Aorta (tissue), 5 donors: ENCODE measurements at regions not wholly inside any gene's neighbourhood (a gene's known extent, or its start where the extent isn't known, plus 50 kb on each side); places are given as distances from the start of the nearest gene placed in this dataset.

Experiments used
- ATAC-seq: fragments of 200-7000 bp; cut with Tn5 transposase; one replicate; pipeline ENCODE4 v1.9.1; 2022; ENCODE audit warnings: moderate library complexity; ENCODE audit not compliant: low FRiP score
- DNase-seq, 2 donors: peaks; one replicate each; pipeline ENCODE4 v3.0.0-alpha.2; 2020
- H3K27ac ChIP-seq, 2 donors: one replicate each; pipeline ENCODE4 v1.5.1; 2013; ENCODE audit warnings: low read length in 2 of 2, mild to moderate bottlenecking in 2 of 2, moderate library complexity in 2 of 2, control low read depth in 1 of 2, inconsistent platforms in 1 of 2, low read depth in 1 of 2
- H3K27me3 ChIP-seq, 2 donors: one replicate each; pipeline ENCODE4 v1.6.1; 2013; ENCODE audit warnings: control low read depth in 1 of 2, low read length in 1 of 2, mild to moderate bottlenecking in 1 of 2, moderate library complexity in 1 of 2; ENCODE audit not compliant: insufficient read depth in 2 of 2, control insufficient read depth in 1 of 2
- H3K36me3 ChIP-seq, 2 donors: one replicate each; pipeline ENCODE4 v1.6.1; 2013; ENCODE audit warnings: control low read depth in 1 of 2, low read length in 1 of 2, mild to moderate bottlenecking in 1 of 2; ENCODE audit not compliant: insufficient read depth in 2 of 2, control insufficient read depth in 1 of 2
- H3K4me1 ChIP-seq, 2 donors: one replicate each; pipeline ENCODE4 v1.6.1; 2013; ENCODE audit warnings: low read length in 2 of 2, control low read depth in 1 of 2, mild to moderate bottlenecking in 1 of 2, moderate library complexity in 1 of 2; ENCODE audit not compliant: insufficient read depth in 2 of 2, control insufficient read depth in 1 of 2
- H3K4me3 ChIP-seq, 2 donors: one replicate each; pipeline ENCODE4 v1.5.1; 2013; ENCODE audit warnings: low read length in 2 of 2, control low read depth in 1 of 2, mild to moderate bottlenecking in 1 of 2
- H3K9me3 ChIP-seq: one replicate; pipeline ENCODE4 v1.6.1; 2013; ENCODE audit warnings: mild to moderate bottlenecking, low read length; ENCODE audit not compliant: control insufficient read depth
- WGBS, 2 donors: extraction: QIAGEN DNeasy Blood & Tissue Kit; methylation state at CpG; one replicate each; pipeline ENCODE4 v1.1.7; 2013; 5-methylcytosine and 5-hydroxymethylcytosine counted together
- intact Hi-C, 2 donors: fragments of 100-400 bp; cut with DNase I; formaldehyde crosslinking; loops; one replicate each; pipeline versions ENCODE4 v1.14.2 to v1.15.0; 2022
- donor health status: healthy with polysubstance abuse.
- donor health status: Bipolar disorder and iron deficiency.
- donor health status: DM: no; HTN: no; CAD: no.
- donor health status: DM: no; HTN: no; CAD: no.
- donor health status: DM: yes; HTN: yes; CAD: no.

DNA sequence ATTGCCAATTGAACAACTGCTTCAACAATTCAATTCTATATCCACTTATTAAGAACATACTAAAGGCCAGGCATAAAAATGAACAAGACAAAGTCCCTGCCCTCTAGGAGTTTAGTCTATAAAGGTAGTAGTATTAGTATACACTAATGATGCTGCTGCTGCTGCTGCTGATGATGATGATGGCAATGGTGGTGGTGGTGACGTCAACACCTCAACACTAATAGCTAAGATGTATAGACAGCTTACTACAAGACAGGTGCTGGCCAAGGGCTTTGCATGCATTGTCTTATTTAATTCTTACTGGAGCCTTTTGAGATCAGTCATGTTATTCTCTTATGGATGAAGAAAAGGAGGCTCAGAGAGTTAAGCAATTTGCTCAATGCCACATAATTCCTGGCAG, 164.4 kb upstream of the ASIC2 start:
- DNase-seq (no peak), ATAC-seq (no peak)
- Histone ChIP-seq H3K9me3 (no peaks in the 10 kb centered on the region), H3K27me3 (no peaks in the 10 kb centered on the region), H3K4me3 (no peak overlapping the region), H3K4me1 (no peaks in the 10 kb centered on the region), H3K36me3 (no peaks in the 10 kb centered on the region), H3K27ac (no peak overlapping the region)
- intact Hi-C loops: no loop called here
- 77 to 85% methylated on average over 1 of the region's 1 CpG for WGBS, 2 donors

DNA sequence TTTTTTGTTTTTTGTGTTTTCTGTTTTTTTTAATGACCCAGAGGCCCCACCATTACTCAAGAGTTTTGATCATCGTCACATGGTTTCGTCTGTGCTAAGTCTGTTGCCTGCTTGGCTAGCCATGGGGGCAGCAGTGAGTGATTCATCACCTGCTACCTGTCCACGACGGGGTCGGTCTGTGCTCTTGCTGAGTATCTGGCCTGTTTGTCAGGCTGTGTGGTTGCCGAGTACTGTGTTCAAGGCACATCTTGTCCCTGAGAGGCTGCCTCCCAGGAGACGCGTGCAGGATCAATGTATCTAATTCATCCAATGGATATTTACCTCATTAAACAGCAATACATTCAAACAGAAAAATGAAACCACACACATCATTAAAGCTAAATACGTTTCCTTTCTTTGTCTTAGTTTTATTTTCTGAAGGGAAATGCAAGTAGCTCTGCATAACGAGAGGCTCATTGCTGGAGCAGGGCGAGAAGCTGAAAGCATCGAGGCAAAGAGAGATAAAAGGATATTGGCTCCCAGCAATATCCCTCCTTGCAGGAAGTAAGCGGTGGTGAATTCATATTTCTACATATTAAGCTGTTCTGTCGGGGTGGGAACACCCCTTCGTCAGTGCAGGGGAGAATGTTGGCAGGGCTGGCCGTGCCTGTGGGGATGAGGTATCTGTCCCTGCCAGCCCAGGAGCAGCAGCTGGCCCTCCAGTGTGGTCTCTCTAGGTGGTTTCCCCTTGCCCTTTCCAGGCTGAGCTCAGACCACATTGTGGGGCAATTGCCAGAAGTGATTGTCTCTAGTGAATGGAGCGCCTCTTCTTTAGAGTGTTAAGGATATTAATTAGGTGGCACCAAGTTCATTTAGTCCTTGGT, 166.2 kb upstream of the ASIC2 start:
- no peaks in the 10 kb centered on the region for H3K36me3 ChIP-seq
- DNase-seq (no peak), ATAC-seq (no peak)
- no peaks in the 10 kb centered on the region for H3K9me3 ChIP-seq
- intact Hi-C loops: no loop called here
- no peak overlapping the region for H3K27ac ChIP-seq
- 69 to 73% methylated on average over 17 of the region's 17 CpGs for WGBS, 2 donors
- H3K4me1 ChIP-seq: no peaks in the 10 kb centered on the region
- no peaks in the 10 kb centered on the region for H3K27me3 ChIP-seq
- no peak overlapping the region for H3K4me3 ChIP-seq

DNA sequence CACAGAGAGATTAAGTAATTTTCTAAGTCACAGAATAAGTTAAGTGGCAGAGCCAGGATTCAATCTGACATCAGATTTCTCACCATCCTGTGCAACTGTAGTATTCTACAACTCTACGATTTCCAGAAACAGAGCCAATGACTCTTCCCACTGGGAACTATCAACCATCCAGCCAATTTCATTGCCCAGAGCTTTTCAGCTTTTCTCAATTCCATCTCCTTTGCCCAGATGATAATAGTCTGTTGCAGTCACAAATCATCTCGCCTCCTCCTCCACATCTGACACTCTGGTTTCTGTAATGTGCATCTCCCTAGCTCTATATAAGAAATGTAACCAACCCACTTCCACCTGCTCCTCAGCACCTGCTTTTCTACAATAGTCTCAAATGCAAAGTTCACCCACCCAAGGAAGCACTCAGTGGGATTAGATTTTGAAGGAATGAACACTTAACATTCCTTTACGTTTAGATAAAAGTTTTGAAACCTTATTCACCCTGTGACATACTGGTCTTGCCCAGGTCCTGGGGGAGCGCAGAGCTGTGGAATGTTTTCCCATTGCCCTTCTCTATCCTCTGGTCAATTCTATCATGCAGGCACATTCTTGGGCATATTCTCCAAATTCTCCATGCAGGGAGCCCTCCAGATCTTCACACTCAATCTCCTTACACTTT, 167.8 kb upstream of the ASIC2 start:
- Histone ChIP-seq H3K36me3 (no peaks in the 10 kb centered on the region), H3K27ac (no peak overlapping the region), H3K4me1 (no peaks in the 10 kb centered on the region), H3K9me3 (no peaks in the 10 kb centered on the region), H3K4me3 (no peak overlapping the region), H3K27me3 (no peaks in the 10 kb centered on the region)
- no peak for ATAC-seq
- intact Hi-C loops: no loop called here
- 37 to 44% methylated on average over 4 of the region's 4 CpGs for WGBS, 2 donors
- no peak for DNase-seq

DNA sequence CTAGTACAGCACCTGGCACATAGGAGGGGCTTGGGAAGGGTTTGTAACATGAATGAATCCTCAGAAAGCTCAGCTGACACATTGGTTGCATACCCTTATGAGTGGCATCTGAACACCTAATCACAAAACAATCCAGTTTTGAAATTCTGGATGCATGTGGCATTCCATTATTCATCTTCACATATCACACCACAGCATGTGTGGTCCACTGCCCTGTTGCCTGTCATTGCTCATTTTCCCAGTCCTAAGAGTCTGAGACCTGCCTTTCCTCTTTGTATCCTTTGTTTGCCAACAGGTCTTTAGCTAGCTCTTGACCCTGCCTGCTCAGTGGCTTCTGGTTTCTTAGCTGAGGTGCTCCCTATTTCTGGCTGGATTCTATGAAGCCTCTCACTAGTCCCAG, 170.8 kb upstream of the ASIC2 start:
- H3K4me3 ChIP-seq: no peak overlapping the region
- DNase-seq (no peak), ATAC-seq (no peak)
- no peaks in the 10 kb centered on the region for H3K4me1 ChIP-seq
- no peaks in the 10 kb centered on the region for H3K36me3 ChIP-seq
- intact Hi-C loops: no loop called here
- no peaks in the 10 kb centered on the region for H3K27me3 ChIP-seq
- H3K27ac ChIP-seq: no peak overlapping the region
- no peaks in the 10 kb centered on the region for H3K9me3 ChIP-seq

DNA sequence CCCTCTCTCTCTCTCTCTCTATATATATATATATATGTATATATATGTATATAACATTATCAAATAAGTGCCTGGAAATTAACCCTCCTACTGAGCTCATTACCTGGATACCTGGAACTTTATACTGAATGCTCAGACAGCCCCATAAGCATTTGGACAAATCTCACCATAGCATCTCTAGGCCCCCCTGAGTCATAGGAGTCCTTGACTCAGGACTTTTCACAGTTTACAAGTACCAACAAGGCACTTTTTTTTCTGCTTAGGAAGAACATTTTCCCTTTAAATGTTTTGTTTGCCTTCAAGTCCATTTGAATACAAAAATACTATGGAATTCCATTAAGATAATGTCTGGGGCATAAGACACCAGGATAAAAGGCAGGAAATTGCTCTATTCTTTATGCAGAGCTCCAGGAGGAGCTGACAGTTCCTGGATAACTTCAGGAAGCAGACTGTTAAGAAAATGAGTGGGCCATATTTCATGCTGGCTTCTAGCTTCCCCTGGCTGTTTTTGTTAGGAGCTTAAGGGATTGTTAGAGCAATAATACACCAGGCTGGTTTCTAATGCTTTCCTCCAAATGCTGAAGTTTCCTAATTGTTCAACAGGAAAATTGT, 171.7 kb upstream of the ASIC2 start:
- Histone ChIP-seq H3K4me1 (no peaks in the 10 kb centered on the region), H3K9me3 (no peaks in the 10 kb centered on the region), H3K36me3 (no peaks in the 10 kb centered on the region), H3K4me3 (no peak overlapping the region), H3K27ac (no peak overlapping the region), H3K27me3 (no peaks in the 10 kb centered on the region)
- intact Hi-C loops: no loop called here
- DNase-seq (no peak), ATAC-seq (no peak)

DNA sequence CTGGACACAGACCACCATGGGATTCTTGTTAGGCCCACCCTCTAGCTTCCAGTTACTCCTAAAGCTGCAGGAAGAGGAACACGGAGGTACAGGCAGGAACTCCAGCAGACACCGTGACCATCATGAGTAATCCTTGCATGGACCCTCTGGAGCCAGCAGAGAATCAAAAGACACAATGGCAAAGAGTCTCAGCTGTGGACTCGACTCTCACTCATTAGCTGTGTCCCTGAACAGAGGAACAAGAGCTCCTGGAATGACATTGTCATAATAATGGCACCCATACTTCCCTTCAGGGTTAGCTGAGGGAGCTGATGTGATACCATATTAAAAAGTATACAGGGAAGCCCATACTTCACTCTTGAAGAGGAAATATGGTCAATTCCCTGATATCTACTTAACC, 176.3 kb upstream of the ASIC2 start:
- no peaks in the 10 kb centered on the region for H3K36me3 ChIP-seq
- ATAC-seq (no peak), DNase-seq (no peak)
- no peaks in the 10 kb centered on the region for H3K27me3 ChIP-seq
- H3K27ac ChIP-seq: no peak overlapping the region
- intact Hi-C loops: no loop called here
- 72 to 87% methylated on average over 3 of the region's 3 CpGs for WGBS, 2 donors
- no peaks in the 10 kb centered on the region for H3K4me1 ChIP-seq
- H3K9me3 ChIP-seq: no peaks in the 10 kb centered on the region
- H3K4me3 ChIP-seq: no peak overlapping the region

DNA sequence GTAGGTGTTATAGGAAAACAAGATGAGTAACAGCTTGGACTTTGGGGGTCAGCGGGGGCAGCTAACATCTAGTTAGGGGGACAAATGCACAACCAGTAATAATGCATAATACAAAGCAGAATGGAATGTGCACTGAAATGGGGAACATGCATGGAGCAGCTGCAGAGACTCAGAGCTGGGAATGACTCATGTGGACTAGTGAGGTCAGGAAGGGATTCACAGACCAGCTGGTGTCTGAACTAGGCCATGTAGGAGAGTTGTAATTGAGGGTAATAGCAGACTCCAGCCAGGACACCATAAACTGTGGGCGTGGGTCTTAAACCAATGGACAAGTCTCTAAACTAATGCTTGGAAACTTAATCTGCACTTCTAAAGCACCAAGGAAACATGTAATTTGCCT, 176.8 kb upstream of the ASIC2 start:
- intact Hi-C loops: no loop called here
- no peak for ATAC-seq
- Histone ChIP-seq H3K36me3 (no peaks in the 10 kb centered on the region), H3K9me3 (no peaks in the 10 kb centered on the region), H3K4me1 (no peaks in the 10 kb centered on the region), H3K27me3 (no peaks in the 10 kb centered on the region), H3K27ac (no peak overlapping the region), H3K4me3 (no peak overlapping the region)
- WGBS, 2 donors: 60 to 74% methylated on average over 2 of the region's 2 CpGs
- DNase-seq: no peak

DNA sequence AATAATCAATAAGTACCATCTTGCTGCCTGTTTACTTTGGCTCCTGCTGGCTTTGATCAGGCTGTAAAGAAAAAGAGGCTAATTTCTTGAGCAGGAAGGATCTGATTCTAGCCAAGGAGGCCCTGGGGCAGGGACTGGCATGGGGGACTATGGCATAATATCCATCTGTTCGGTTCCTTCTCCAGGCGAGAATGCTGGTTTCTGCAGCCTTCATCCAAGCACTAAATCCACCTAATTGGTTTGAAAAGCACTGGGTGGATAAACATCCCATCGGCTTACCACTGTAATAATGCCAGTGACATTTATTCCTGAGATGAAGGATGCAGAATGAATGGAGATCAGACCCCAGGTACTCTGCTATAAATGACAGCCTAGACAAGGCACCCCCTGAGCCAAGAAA, 180.0 kb upstream of the ASIC2 start:
- DNase-seq: no peak
- H3K4me1 ChIP-seq: no peaks in the 10 kb centered on the region
- no peaks in the 10 kb centered on the region for H3K9me3 ChIP-seq
- H3K27ac ChIP-seq: no peak overlapping the region
- intact Hi-C loops: no loop called here
- 70 to 71% methylated on average over 3 of the region's 3 CpGs for WGBS, 2 donors
- no peak for ATAC-seq
- H3K36me3 ChIP-seq: no peaks in the 10 kb centered on the region
- no peaks in the 10 kb centered on the region for H3K27me3 ChIP-seq
- H3K4me3 ChIP-seq: no peak overlapping the region

DNA sequence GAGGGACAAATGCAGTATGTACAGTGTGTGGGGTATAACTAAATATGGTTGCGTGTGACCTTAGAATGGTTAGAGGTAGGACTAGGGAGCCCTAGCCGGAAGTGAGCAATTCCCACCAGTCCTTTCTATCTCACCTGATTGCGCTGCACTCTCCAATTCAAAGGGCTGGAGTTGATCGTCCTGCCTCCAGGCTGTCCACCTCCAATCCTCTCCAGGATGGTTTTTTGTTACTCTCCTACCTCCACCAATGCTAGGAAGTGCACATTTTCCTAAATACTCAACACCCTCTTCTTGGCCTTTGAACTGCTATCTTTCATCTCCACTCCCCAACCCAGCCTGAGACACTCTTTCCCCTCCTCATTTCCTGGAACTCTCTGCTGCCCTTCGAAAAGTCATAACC, 181.7 kb upstream of the ASIC2 start:
- Histone ChIP-seq H3K36me3 (no peaks in the 10 kb centered on the region), H3K4me3 (no peak overlapping the region), H3K27ac (no peak overlapping the region), H3K4me1 (no peaks in the 10 kb centered on the region), H3K9me3 (no peaks in the 10 kb centered on the region), H3K27me3 (no peaks in the 10 kb centered on the region)
- DNase-seq (no peak), ATAC-seq (no peak)
- intact Hi-C loops: no loop called here
- 75 to 79% methylated on average over 5 of the region's 5 CpGs for WGBS, 2 donors
